H9 (cell line): ENCODE measurements at regions not wholly inside any gene's neighbourhood (a gene's known extent, or its start where the extent isn't known, plus 50 kb on each side); places are given as distances from the start of the nearest gene placed in this dataset.

Source experiments
- DNase-seq: peaks from one replicate; pipeline ENCODE4 v3.0.0-alpha.2; 2017
- H2AFZ ChIP-seq: one replicate; pipeline ENCODE4 v1.6.1; 2013; ENCODE audit warnings: mild to moderate bottlenecking, low read length, control low read depth, moderate library complexity
- H2AK5ac ChIP-seq: 2 replicates; pipeline ENCODE4 v1.6.1; 2013; ENCODE audit warnings: low read length, control low read depth, mixed read lengths; ENCODE audit not compliant: insufficient read length
- H2BK120ac ChIP-seq: one replicate; pipeline ENCODE4 v1.6.1; 2013; ENCODE audit warnings: low read depth, mild to moderate bottlenecking, low read length, control low read depth, inconsistent platforms; ENCODE audit not compliant: poor library complexity, severe bottlenecking
- H2BK12ac ChIP-seq: 2 replicates; pipeline ENCODE4 v1.6.1; 2013; ENCODE audit warnings: low read length, control low read depth, mixed read lengths, low read depth; ENCODE audit not compliant: insufficient read length
- H2BK15ac ChIP-seq: 2 replicates; pipeline ENCODE4 v1.6.1; 2013; ENCODE audit warnings: low read depth, low read length, control low read depth
- H2BK20ac ChIP-seq: one replicate; pipeline ENCODE4 v1.6.1; 2013; ENCODE audit warnings: low read depth, mild to moderate bottlenecking, low read length, control low read depth, inconsistent platforms; ENCODE audit not compliant: poor library complexity, severe bottlenecking
- H2BK5ac ChIP-seq: 2 replicates; pipeline ENCODE4 v1.6.1; 2013; ENCODE audit warnings: low read length, control low read depth, mixed read lengths; ENCODE audit not compliant: insufficient read length
- H3K14ac ChIP-seq: 2 replicates; pipeline ENCODE4 v1.6.1; 2013; ENCODE audit warnings: low read length, control low read depth; ENCODE audit not compliant: insufficient read depth
- H3K18ac ChIP-seq: 2 replicates; pipeline ENCODE4 v1.6.1; 2013; ENCODE audit warnings: low read depth, mild to moderate bottlenecking, mixed read lengths, low read length, control low read depth; ENCODE audit not compliant: insufficient read length
- H3K23ac ChIP-seq: 2 replicates; pipeline ENCODE4 v1.6.1; 2013; ENCODE audit warnings: low read length, control low read depth, mixed read lengths, low read depth; ENCODE audit not compliant: insufficient read length
- H3K23me2 ChIP-seq: 2 replicates; pipeline ENCODE4 v1.6.1; 2013; ENCODE audit warnings: low read depth, mild to moderate bottlenecking, mixed read lengths, low read length, control low read depth; ENCODE audit not compliant: insufficient read length, poor library complexity, severe bottlenecking
- H3K27ac ChIP-seq: 2 replicates; pipeline ENCODE4 v1.5.1; 2013; ENCODE audit warnings: low read length, control low read depth, mixed read lengths, low read depth; ENCODE audit not compliant: insufficient read length
- H3K27me3 ChIP-seq: 2 replicates; pipeline ENCODE4 v1.6.1; 2013; ENCODE audit warnings: low read length, control low read depth, inconsistent platforms; ENCODE audit not compliant: insufficient read depth
- H3K4ac ChIP-seq: 2 replicates; pipeline ENCODE4 v1.6.1; 2013; ENCODE audit warnings: low read depth, mild to moderate bottlenecking, control low read depth, inconsistent platforms, low read length, moderate library complexity
- H3K4me1 ChIP-seq: 2 replicates; pipeline ENCODE4 v1.6.1; 2013; ENCODE audit warnings: low read length, control low read depth, inconsistent platforms; ENCODE audit not compliant: insufficient read depth
- H3K4me2 ChIP-seq: 2 replicates; pipeline ENCODE4 v1.6.1; 2013; ENCODE audit warnings: low read length, control low read depth, mixed read lengths; ENCODE audit not compliant: insufficient read length, insufficient read depth
- H3K56ac ChIP-seq: 2 replicates; pipeline ENCODE4 v1.6.1; 2013; ENCODE audit warnings: low read depth, mild to moderate bottlenecking, mixed read lengths, low read length, control low read depth; ENCODE audit not compliant: insufficient read length
- H3K79me1 ChIP-seq: 2 replicates; pipeline ENCODE4 v1.6.1; 2013; ENCODE audit warnings: low read depth, mild to moderate bottlenecking, moderate library complexity, low read length, control low read depth, inconsistent platforms; ENCODE audit not compliant: insufficient read depth, poor library complexity, severe bottlenecking
- H3K79me2 ChIP-seq: 2 replicates; pipeline ENCODE4 v1.6.1; 2013; ENCODE audit warnings: low read length, control low read depth, inconsistent platforms; ENCODE audit not compliant: insufficient read depth
- H3K9ac ChIP-seq: 2 replicates; pipeline ENCODE4 v1.6.1; 2013; ENCODE audit warnings: low read length, control low read depth, mixed read lengths; ENCODE audit not compliant: insufficient read length; ENCODE audit errors: extremely low read depth
- H3K9me3 ChIP-seq: one replicate; pipeline ENCODE4 v1.6.1; 2013; ENCODE audit warnings: low read depth, low read length, inconsistent platforms; ENCODE audit not compliant: control insufficient read depth
- H3T11ph ChIP-seq: one replicate; pipeline ENCODE4 v1.6.1; 2013; ENCODE audit warnings: mild to moderate bottlenecking, low read length, control low read depth, inconsistent platforms
- H4K20me1 ChIP-seq: one replicate; pipeline ENCODE4 v1.6.1; 2013; ENCODE audit not compliant: control insufficient read depth, insufficient read length, insufficient read depth
- H4K5ac ChIP-seq: 2 replicates; pipeline ENCODE4 v1.6.1; 2013; ENCODE audit warnings: low read depth, mild to moderate bottlenecking, mixed read lengths, low read length, control low read depth; ENCODE audit not compliant: insufficient read length
- H4K8ac ChIP-seq: replicated peaks from 2 replicates; pipeline ENCODE4 v1.6.1; 2013; ENCODE audit warnings: low read length, control low read depth, mixed read lengths, low read depth; ENCODE audit not compliant: insufficient read length
- H4K91ac ChIP-seq: 2 replicates; pipeline ENCODE4 v1.6.1; 2013; ENCODE audit warnings: low read depth, mild to moderate bottlenecking, moderate library complexity, mixed read lengths, low read length, control low read depth; ENCODE audit not compliant: insufficient read length
- H3K27ac Mint-ChIP-seq, 3 experiments: 2 replicates in 2 of 3; 3 replicates in 1 of 3; pipeline ENCODE4 v1.8.0; 2020 to 2021; ENCODE audit warnings: mixed read lengths in 3 of 3, mild to moderate bottlenecking in 1 of 3, moderate library complexity in 1 of 3
- H3K27me3 Mint-ChIP-seq: 2 replicates; pipeline ENCODE4 v1.8.0; 2021; ENCODE audit warnings: low read depth, mild to moderate bottlenecking, moderate library complexity, mixed read lengths
- H3K36me3 Mint-ChIP-seq, 3 experiments: 2 replicates in 2 of 3; 3 replicates in 1 of 3; pipeline ENCODE4 v1.8.0; 2020 to 2021; ENCODE audit warnings: low read depth in 3 of 3, mixed read lengths in 3 of 3; ENCODE audit not compliant: insufficient read depth in 1 of 3
- H3K4me1 Mint-ChIP-seq, 2 experiments: 2 replicates each; pipeline ENCODE4 v1.8.0; 2020; ENCODE audit warnings: mixed read lengths in 2 of 2
- H3K4me3 Mint-ChIP-seq, 2 experiments: 2 replicates in 1 of 2; 3 replicates in 1 of 2; pipeline ENCODE4 v1.8.0; 2020 to 2021; ENCODE audit warnings: mild to moderate bottlenecking in 2 of 2, mixed read lengths in 2 of 2, moderate library complexity in 1 of 2
- H3K9me3 Mint-ChIP-seq, 2 experiments: 2 replicates in 1 of 2; 3 replicates in 1 of 2; pipeline ENCODE4 v1.8.0; 2020; ENCODE audit warnings: mild to moderate bottlenecking in 2 of 2, mixed read lengths in 2 of 2, moderate library complexity in 1 of 2
- CTCF ChIP-seq: fragments of 200-600 bp; sonication (generic); conservative IDR thresholded peaks from 3 replicates; pipeline ENCODE4 v1.8.0; 2021; ENCODE audit warnings: antibody characterized with exemption, mild to moderate bottlenecking
- WGBS: extraction: QIAGEN DNeasy Blood & Tissue Kit; methylation state at CpG from one replicate; pipeline ENCODE4 v1.1.7; 2013; ENCODE audit warnings: missing lambda C conversion rate, low lambda C conversion rate, mixed read lengths; ENCODE audit not compliant: insufficient read length; ENCODE audit errors: extremely low coverage; 5-methylcytosine and 5-hydroxymethylcytosine counted together

DNA sequence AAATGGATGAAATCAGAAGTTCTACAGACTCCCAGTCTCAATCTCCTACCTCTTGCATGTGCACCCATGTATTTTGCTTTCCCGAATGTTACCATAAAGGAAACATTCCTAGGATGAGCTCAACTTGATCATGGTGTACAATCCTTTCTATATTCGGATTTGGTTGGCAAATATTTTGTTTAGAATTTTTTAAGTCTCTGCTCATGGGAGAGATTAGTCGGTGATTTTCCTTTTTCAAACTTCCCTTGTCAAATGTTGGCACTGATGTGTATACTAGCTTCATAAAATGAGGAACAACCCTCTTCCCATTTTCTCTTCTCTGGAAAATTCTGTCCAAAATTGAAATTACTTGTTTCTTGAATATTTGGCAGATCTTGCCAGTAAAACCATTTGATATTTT, 317.6 kb upstream of the RASGRP1 start:
- no peaks in the 10 kb centered on the region for H3K23me2 ChIP-seq
- no peaks in the 10 kb centered on the region for H3K79me1 ChIP-seq
- no peaks in the 10 kb centered on the region for H3K79me2 ChIP-seq
- no peak overlapping the region for H4K5ac ChIP-seq
- H3K4ac ChIP-seq, result no peak overlapping the region
- H3K36me3 Mint-ChIP-seq, result no peaks in the 10 kb centered on the region
- no peak overlapping the region for H3K4me3 Mint-ChIP-seq
- no peak overlapping the region for H3K27ac ChIP-seq
- H4K8ac ChIP-seq, result no peak overlapping the region
- no peak overlapping the region for H3K27ac Mint-ChIP-seq
- H3K27me3 ChIP-seq, result no peaks in the 10 kb centered on the region
- no peaks in the 10 kb centered on the region for H3K9me3 ChIP-seq
- no peak overlapping the region for H2BK20ac ChIP-seq
- H2AFZ ChIP-seq, result no peak overlapping the region
- H3K56ac ChIP-seq, result no peak overlapping the region
- H4K91ac ChIP-seq, result no peak overlapping the region
- H4K20me1 ChIP-seq, result no peaks in the 10 kb centered on the region
- WGBS, result no CpG with 5 or more reads among the region's 3 CpGs
- H3K9ac ChIP-seq, result no peak overlapping the region
- no peak overlapping the region for H3K18ac ChIP-seq
- no peak overlapping the region for H2BK120ac ChIP-seq
- H3K4me1 ChIP-seq, result no peaks in the 10 kb centered on the region
- H2BK15ac ChIP-seq, result no peak overlapping the region
- no peak overlapping the region for H2AK5ac ChIP-seq
- no peaks in the 10 kb centered on the region for H3K27me3 Mint-ChIP-seq
- H3K9me3 Mint-ChIP-seq, result no peaks in the 10 kb centered on the region
- no peak overlapping the region for H3K4me2 ChIP-seq
- no peak for TF ChIP-seq CTCF
- no peaks in the 10 kb centered on the region for H3K4me1 Mint-ChIP-seq
- H3T11ph ChIP-seq, result no peak overlapping the region
- H3K14ac ChIP-seq, result no peak overlapping the region
- no peak overlapping the region for H2BK12ac ChIP-seq
- no peak overlapping the region for H3K23ac ChIP-seq
- no peak for DNase-seq
- no peak overlapping the region for H2BK5ac ChIP-seq
